Activated B cell treated with CpG ODN at 0.5 μM for 24 hours (primary cell): ENCODE measurements at regions not wholly inside any gene's neighbourhood (a gene's known extent, or its start where the extent isn't known, plus 50 kb on each side); places are given as distances from the start of the nearest gene placed in this dataset.

Experiments
- ATAC-seq: fragments of 200-7000 bp; cut with Tn5 transposase; one replicate; pipeline ENCODE4 v1.10.0; 2021; ENCODE audit warnings: low read depth, mild to moderate bottlenecking, moderate library complexity
- CTCF ChIA-PET: fragments of 350-600 bp; sonication (Branson Sonifier 250); formaldehyde crosslinking; loops from one replicate; lab custom pipeline; 2021; ENCODE audit warnings: antibody characterized with exemption; lab: Charles Lee
- POLR2A ChIA-PET: fragments of 350-600 bp; sonication (Branson Sonifier 250); formaldehyde crosslinking; loops from one replicate; lab custom pipeline; 2021; ENCODE audit warnings: antibody characterized with exemption; lab: Charles Lee
- DNase-seq: peaks from one replicate; pipeline ENCODE4 v3.0.0; 2022
- H3K27ac Mint-ChIP-seq: one replicate; pipeline ENCODE4 v1.8.0; 2020; ENCODE audit warnings: mixed read lengths
- H3K27me3 Mint-ChIP-seq: one replicate; pipeline ENCODE4 v1.8.0; 2021; ENCODE audit warnings: mixed read lengths
- H3K36me3 Mint-ChIP-seq: one replicate; pipeline ENCODE4 v1.8.0; 2021; ENCODE audit warnings: low read depth, mixed read lengths
- H3K4me1 Mint-ChIP-seq: one replicate; pipeline ENCODE4 v1.8.0; 2021; ENCODE audit warnings: mixed read lengths
- H3K4me3 Mint-ChIP-seq: one replicate; pipeline ENCODE4 v1.8.0; 2020; ENCODE audit warnings: mild to moderate bottlenecking, mixed read lengths
- H3K9me3 Mint-ChIP-seq: one replicate; pipeline ENCODE4 v1.8.0; 2020; ENCODE audit warnings: mixed read lengths
- intact Hi-C: fragments of 100-400 bp; cut with micrococcal nuclease; formaldehyde crosslinking; loops from one replicate; pipeline ENCODE4 v1.15.1; 2024
- TF ChIP-seq, protein P1 (sequence below): fragments of 200-600 bp; IDR thresholded peaks from one replicate; pipeline ENCODE4 v1.8.0; 2022; ENCODE audit warnings: antibody characterized with exemption, mild to moderate bottlenecking

DNA sequence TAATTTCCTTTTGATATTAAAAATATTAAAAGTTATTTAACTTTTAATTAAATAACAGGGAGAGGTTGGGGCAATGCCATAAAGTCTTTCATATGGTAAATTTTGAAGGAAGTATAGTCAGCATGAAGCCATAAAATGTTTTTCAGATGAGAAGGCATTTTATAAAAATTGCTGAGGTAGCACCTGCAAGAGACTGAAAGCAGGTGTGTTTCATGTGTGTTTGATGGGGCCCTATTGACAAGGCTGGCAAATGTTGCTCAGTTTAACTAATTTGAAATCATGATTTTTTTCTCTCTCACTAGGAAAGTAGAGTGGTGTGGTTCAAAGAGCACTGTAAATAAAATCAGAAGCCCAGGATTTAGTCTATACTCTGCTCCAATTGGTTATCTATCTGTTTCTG lies 805.8 kb upstream of the C9orf72 start:
- ChIA-PET CTCF (no interaction called here), POLR2A (no interaction called here)
- intact Hi-C loops, result no loop called here
- Mint-ChIP-seq H3K9me3 (no peaks in the 10 kb centered on the region), H3K27ac (no peak overlapping the region), H3K36me3 (no peaks in the 10 kb centered on the region), H3K4me3 (no peak overlapping the region), H3K4me1 (no peaks in the 10 kb centered on the region), H3K27me3 (no peaks in the 10 kb centered on the region)
- TF ChIP-seq, protein P1, sequence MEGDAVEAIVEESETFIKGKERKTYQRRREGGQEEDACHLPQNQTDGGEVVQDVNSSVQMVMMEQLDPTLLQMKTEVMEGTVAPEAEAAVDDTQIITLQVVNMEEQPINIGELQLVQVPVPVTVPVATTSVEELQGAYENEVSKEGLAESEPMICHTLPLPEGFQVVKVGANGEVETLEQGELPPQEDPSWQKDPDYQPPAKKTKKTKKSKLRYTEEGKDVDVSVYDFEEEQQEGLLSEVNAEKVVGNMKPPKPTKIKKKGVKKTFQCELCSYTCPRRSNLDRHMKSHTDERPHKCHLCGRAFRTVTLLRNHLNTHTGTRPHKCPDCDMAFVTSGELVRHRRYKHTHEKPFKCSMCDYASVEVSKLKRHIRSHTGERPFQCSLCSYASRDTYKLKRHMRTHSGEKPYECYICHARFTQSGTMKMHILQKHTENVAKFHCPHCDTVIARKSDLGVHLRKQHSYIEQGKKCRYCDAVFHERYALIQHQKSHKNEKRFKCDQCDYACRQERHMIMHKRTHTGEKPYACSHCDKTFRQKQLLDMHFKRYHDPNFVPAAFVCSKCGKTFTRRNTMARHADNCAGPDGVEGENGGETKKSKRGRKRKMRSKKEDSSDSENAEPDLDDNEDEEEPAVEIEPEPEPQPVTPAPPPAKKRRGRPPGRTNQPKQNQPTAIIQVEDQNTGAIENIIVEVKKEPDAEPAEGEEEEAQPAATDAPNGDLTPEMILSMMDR, result no peak
- DNase-seq (no peak), ATAC-seq (no peak)

DNA sequence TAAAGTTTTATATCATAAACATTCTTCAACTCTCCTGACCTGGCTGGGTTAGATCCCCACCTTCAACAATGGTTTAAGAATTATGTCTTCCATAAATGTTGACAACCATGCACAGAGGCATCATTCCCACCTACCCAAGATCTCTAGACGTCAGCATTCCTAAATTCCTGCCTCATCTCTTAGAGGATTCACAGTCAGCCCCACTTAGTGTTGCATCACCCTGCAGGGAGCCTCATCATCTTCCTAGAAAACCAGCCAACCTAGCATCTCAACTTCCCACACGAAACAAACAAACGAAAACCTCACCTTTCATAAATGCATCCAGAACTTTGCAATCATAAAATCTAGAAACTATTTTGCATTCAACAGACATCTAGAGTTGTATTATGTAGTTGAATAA lies 816.1 kb upstream of the C9orf72 start:
- H3K27ac Mint-ChIP-seq, result no peak overlapping the region
- DNase-seq (no peak), ATAC-seq (no peak)
- H3K4me1 Mint-ChIP-seq, result no peaks in the 10 kb centered on the region
- no peak overlapping the region for H3K4me3 Mint-ChIP-seq
- H3K27me3 Mint-ChIP-seq, result no peaks in the 10 kb centered on the region
- intact Hi-C loops, result no loop called here
- peaks cover 15% of the 10 kb centered on the region for H3K9me3 Mint-ChIP-seq
- TF ChIP-seq, protein P1, result no peak
- CTCF ChIA-PET, result no interaction called here
- no peaks in the 10 kb centered on the region for H3K36me3 Mint-ChIP-seq
- POLR2A ChIA-PET, result no interaction called here

DNA sequence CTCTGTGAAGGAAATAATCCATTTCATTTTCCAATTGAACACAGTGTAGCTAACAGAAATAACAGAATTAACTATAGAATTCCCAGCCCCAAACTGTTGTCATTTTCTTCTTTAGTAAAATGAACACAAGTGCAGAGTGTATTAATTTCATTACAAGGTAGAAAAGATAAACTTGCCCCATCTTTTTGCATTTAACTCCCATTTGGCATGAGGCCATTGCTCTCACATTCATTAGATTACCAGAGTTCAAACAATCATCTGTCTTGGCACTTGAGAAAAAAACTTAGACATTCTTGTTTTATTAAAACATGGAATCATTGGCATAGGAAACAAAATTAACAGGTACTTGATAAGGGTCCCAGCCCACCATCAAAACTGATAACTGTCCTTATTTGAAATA lies 821.5 kb upstream of the C9orf72 start:
- ATAC-seq, result no peak
- ChIA-PET POLR2A (no interaction called here), CTCF (no interaction called here)
- intact Hi-C loops, result no loop called here
- Mint-ChIP-seq H3K27me3 (no peaks in the 10 kb centered on the region), H3K4me1 (no peaks in the 10 kb centered on the region), H3K36me3 (no peaks in the 10 kb centered on the region), H3K4me3 (no peak overlapping the region), H3K27ac (no peak overlapping the region), H3K9me3 (peaks cover 7% of the 10 kb centered on the region)
- no peak for DNase-seq
- TF ChIP-seq, protein P1, result no peak

DNA sequence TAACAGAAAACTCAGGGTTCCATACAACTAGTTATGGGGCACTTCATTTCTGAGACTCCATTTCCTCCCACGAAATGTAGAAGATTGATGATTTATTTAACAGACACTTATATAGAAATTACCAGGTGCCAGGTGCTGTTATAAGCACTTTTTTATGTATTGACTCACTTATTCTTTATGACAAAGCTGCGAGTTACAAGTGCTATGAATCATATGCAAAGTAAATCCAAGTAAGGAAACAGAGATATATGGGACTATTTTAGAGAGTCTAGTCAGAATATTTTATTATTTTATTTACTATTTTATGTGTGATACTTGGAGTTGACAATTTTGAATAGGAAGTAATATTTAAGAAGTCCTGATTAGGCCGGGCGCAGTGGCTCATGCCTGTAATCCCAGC lies 822.8 kb upstream of the C9orf72 start:
- Mint-ChIP-seq H3K27ac (no peak overlapping the region), H3K27me3 (no peaks in the 10 kb centered on the region), H3K4me1 (no peaks in the 10 kb centered on the region), H3K36me3 (no peaks in the 10 kb centered on the region), H3K4me3 (no peak overlapping the region), H3K9me3 (peaks cover 7% of the 10 kb centered on the region)
- ATAC-seq (no peak), DNase-seq (no peak)
- CTCF ChIA-PET, result no interaction called here
- POLR2A ChIA-PET, result no interaction called here
- TF ChIP-seq, protein P1, result no peak
- intact Hi-C loops, result no loop called here

DNA sequence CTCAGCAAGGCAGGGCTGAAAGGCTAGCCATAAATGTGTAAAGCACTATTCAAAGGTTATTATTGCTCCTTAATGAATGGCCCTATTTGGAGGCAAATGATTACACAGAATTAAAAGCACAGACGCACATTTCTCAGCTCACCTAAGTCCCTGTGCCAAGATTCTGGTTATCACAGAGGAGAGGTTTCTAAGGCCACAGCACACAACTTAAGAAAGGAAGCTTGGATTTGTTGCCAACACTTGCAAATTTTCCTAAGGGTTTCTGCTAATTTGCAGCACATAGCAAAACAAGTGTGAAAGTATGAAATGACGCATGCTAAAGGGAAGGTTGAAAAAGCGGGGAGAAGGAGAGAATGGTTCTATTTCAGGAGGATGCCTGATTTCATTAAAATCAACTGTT lies 834.1 kb upstream of the C9orf72 start:
- Mint-ChIP-seq H3K27ac (no peak overlapping the region), H3K27me3 (no peaks in the 10 kb centered on the region), H3K4me3 (no peak overlapping the region), H3K4me1 (no peaks in the 10 kb centered on the region), H3K36me3 (no peaks in the 10 kb centered on the region), H3K9me3 (no peaks in the 10 kb centered on the region)
- DNase-seq, result no peak
- intact Hi-C loops, result no loop called here
- TF ChIP-seq, protein P1, result no peak
- no peak for ATAC-seq
- POLR2A ChIA-PET, result no interaction called here
- CTCF ChIA-PET, result no interaction called here
